A204.1 (cell line): ENCODE measurements at regions not wholly inside any gene's neighbourhood (a gene's known extent, or its start where the extent isn't known, plus 50 kb on each side); places are given as distances from the start of the nearest gene placed in this dataset.
"Not testable (repeated sequence)": the region's sequence is repeated elsewhere in the genome, so short reads cannot be mapped to it uniquely, and the experiment has no call there.

Experiments used
- FAIRE-seq: peaks from 2 replicates; lab custom pipeline; 2012; peaks lifted over from hg19 to GRCh38; lab: Jason Lieb, UNC

DNA sequence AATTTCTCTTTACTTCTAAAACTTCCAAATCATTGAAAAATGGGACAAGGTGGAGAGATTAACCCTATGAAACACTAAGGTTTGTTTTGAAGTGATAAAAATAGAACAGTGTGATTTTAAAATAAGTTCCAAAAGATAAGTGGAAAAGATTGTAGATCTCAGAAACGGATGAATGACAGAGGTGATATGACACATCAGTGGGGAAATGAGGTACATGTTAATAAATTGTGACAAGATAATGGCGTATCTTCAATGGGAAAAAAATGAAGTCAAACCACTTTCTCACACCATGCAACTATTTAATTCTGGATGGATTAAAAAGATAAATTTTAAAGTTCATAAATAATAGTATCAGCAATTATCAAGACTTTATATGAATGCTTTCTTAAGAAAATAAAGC, 159.7 kb upstream of the VWC2 start:
- no peak for FAIRE-seq

DNA sequence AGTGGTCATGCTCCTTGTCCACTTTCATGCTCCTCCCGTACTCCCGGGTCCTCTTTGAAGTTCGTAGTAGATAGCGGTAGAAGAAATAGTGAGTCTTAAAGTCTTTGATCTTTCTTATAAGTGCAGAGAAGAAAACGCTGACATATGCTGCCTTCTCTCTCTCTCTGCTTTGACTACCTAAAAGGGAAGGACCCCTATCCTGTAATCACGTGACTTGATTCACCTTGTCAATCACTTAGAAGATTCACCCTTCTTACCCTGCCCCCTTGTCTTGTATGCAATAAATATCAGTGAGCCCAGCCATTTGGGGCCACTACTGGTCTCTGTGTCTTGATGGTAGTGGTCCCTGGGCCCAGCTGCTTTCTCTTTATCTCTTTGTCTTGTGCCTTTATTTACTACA, 158.5 kb upstream of the VWC2 start:
- FAIRE-seq = not testable (repeated sequence)

DNA sequence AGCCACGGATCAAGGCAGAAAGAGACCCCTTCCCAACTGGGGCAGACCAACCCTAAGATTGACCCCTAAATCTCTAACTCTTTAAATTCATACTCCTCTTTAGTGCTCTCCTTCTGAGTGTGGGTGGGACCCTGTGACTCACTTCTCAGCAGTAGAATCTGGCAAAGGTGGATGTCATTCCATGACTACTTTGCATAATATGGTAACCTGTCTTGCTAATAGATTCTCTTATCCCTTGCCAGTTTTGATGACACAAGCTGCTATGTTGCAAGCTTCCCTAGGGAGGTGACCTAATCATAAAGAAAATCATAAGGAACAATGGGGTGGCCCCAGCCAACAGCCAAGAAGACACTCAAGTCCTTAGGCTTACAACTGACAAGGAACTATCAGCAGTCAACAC, 155.4 kb upstream of the VWC2 start:
- FAIRE-seq = no peak

DNA sequence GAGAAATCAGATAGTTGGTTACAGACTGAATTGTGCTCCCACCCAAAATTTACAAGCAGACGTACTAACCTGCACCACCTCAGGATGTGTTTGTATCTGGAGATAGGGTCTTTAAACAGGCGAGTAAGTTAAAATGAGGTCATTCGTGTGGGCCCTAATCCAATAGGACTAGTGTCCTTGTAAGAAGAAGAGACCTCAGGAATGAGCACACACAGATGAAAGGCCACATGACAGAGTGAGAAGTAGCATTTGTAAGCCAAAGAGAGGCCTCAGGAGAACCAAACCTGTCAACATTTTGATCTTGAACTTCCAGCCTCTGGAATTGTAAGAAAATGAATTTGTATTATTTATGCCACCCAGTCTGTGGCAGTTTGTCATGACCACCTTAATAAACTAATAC, 149.5 kb upstream of the VWC2 start:
- FAIRE-seq = no peak

DNA sequence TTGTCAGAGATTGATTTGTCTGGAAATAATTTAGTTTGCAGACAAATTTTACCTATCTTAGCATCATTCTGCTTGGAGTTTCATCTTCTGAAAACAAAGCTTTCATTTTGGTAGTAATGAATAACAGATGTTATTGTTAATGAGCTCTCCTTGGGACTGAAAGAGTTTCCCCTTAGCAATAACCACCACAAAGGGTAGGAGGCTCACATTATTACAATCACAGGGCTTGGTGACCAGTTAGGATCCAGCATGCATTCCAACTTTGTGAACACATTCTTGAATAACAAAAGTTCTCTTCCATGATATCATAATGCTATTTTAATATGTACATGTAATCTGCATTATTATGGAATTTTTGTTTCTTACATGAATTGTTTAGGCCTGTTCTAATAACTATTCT, 148.8 kb upstream of the VWC2 start:
- FAIRE-seq = no peak

DNA sequence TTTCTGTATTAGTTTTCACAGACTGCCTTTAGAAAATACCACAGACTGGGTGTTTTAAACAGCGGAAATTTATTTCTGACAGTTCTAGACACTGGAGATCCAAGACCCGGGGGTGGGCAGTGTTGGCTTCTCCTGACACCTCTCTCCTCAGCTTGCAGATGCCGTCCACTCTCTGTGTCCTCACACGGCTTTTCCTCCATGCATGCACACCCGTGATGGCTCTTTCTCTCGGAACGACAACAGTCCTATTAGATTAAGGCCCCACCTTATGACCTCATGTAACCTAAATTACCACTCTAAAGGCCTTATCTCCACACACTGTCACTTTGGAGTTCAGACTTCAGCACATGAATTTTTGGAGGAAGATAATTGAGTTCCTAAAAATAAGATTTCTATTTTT, 142.9 kb upstream of the VWC2 start:
- no peak for FAIRE-seq

DNA sequence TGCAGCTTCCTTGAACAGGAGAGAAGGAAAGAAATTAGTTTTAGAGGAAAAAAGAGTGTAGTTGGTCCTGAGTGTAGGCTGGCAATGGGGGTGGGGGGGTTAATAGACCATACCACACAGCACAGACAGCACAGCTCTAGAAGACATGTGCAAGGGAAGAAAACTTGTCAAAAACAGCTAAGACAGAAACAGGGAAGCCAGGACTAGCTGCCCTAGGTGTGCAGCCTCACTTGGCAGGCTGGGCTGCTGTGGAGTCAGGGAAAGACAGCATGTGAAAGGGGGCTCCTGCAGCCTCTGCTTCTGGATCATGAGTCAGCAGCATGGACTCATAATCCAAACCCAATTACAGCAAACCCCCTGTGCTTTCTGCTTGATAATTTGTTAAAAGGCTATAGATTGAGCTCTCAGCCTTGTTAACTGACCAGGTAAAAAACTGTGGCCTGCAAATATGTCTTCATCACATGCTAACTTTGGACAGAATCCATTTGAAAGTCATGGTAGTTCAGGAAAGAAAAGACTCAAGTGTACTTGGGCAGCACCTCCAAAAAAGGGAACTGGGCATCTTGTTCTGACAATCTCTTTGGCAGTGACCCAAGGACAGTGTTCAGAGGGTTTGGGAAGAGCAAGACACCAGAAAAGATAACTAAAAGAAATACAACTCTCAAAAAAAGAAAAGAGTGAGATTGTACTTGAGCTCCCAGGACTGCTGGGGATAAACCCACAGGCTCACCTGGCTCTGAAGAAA, 142.2 kb upstream of the VWC2 start:
- no peak for FAIRE-seq

DNA sequence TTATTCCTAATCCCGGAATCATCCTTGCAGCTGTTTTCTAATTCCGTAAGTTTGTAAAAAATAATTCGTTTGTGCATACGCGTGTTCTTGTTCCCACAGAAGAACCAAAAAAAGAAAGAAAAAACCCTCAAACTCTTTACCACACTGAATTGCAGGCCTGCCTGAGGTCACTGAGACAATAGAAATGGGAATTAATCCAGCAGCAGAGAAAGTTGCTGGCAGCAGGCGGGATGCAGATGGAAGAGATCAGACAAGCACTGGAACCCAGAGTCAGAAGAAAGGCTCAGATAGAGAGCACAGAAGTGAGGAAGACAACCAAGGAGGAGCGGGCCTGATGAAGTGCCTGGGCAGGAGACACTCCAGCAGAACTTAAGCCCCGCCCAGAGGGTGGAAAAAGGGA, 141.5 kb upstream of the VWC2 start:
- FAIRE-seq = no peak

DNA sequence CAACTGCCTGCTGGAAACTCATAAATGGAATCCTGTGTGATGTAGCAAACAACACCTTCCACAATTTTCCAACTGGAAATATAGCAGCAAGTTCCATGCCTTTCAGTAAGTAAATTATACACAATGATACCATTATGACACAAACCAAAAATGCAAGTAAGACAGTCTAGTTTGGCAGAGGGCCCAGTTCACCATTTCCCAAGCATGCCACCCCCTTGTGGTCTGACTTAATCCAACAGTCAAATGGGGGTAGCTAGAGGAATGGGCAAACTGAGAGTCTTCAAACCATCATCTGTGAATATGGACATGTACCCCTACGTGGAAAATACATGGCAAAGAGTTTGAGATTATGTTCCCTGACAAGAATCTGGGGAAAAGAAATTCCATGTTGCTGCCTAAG, 137.6 kb upstream of the VWC2 start:
- FAIRE-seq = no peak

DNA sequence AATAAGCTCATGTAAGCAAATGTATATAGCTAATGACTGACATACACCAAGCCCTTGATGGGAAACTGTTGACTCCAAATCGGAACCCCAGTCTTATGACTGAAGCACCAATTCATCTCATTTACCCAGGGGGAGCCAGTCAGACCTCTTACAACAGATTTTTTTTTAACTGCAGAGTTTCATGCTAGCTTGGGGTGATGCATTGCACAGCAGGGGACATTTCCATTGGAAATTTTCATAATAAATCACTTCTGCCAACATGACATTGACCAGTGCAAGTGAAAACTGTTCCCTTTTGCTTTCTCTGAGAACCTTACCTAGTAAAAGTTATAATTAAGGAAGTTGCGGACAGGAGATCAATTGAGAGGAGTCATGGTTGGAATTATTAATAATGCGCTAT, 137.0 kb upstream of the VWC2 start:
- no peak for FAIRE-seq

DNA sequence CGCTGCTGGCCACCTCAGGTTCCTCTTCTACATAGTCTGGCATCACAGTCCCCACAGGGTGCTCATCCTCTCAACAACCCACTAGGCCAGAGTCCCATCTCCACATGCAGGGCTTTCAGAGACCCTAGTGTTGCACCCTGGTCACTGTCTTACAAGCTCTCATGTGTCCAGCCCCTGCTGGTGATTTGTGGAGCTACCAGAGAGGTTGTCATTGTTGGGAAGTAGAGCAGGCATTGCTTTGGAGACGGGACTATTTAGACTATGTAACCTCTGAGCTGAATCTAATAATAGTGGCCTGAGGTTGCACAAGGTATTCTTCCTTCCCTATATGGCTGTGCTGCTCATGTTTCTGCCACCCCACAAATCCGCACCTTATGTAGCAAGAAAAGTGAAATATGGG, 135.3 kb upstream of the VWC2 start:
- no peak for FAIRE-seq

DNA sequence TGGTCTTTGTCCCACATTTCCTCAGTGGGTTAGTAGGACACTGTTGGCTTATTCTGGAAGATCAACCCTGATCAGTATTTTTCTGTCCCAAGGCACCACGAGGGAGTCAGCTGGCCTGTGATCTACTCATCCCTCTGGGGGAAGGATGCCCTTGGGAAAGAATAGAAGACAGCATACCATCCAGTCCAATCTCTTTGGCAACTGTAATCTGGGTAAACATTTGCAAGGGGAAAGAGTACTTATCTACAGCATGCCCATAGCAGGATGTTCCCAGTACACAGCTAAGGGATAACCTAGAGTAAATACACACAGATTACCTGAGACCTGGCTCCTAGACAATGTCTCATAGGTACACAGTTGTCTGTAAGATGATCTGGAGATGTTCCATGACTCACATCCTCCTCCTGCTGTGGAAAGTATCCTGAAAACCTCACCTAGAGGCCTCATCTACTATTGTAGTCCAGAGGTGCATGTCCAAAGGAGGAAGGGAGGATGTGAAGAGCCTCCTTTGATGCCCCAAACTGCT, 134.3 kb upstream of the VWC2 start:
- FAIRE-seq = no peak

DNA sequence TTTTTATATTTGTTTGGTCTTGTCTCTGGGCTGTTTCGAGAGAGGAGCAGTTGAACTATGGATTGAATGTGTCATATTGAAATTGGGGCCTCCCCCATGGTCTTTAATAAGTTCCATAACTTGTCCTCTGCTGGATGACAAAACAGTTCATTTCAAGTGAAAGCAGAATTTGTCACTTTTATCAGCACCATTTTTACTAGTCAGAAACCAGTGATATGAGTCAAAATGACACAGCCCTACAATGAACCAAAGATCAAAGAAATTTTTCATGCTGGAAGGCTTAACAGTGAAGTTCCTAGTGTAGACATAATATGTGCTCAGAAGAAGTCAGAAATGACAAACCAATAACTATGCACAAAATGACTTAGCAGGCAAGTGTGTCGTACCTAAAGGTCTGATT, 133.6 kb upstream of the VWC2 start:
- no peak for FAIRE-seq

DNA sequence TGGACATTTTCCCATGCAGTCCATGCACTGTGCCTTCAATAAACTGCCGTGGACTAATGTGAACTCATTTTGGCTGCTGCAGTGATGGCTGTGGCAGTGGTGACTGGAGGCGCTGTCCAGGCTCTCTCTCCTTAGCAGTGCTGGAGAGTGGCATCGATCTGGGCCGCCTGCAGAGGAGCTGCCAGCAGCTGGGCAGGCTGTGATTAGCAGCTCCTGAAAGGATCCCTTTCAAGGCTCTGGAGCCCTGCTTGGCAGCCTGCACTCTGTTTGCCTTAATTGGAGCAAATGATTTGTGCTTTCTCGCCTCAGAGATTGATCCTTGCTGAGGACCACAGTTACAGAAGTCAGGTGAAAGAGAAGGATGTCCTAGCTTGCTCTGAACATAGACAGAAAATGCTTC, 130.1 kb upstream of the VWC2 start:
- no peak for FAIRE-seq

DNA sequence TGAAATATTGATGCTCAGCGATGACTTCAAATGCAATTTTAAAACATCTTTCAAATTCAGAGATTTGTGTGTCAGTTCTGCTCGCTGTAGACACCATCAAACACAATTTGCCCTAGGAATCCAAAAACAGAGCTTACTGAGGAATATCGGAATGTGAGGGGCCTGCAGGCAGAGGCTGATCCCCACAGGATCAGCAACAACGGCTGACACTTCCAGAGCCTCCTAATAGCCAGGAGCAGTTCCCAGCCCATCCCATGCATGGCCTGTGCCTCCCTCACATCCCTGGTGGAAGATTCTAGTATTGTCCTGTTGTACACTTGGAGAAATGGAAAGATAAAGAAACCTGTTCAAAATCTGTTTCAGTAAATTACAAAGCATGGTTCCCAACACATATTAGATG, 129.7 kb upstream of the VWC2 start:
- FAIRE-seq = no peak

DNA sequence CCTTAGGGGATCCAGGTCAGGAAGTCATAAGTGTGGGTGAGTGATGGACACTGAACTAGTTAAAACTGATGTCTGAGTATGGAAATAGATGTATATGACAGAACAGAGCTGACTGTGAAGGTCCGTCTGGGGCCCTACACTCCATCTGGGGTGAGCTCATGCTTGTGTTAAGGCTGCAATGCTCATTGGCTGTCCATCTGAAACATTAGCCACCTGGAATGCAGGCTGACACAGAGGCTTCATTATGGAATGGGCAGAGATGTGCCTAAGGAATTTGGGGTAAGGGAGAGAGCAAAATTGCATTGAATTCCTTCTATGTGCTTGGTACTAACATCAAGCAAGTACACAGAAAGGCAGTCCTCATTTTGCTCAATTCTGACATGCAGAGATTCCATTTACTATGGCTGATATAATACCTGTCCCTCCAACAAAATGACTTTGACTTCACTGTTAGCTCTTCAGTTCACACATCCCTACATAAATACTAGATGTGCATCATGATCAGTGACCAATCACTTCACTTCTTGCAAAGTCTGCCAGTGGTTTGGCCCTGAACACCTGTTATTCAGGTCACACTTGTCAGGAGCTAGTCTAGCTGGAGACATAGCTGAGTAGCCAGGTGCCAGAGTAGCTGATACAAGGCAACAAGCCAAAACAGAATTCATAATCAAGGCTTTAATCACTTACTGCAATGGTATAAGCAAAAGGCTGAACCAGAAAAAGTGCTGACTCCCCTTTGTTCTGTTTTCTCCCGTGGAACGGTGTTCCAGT, 128.9 kb upstream of the VWC2 start:
- no peak for FAIRE-seq

DNA sequence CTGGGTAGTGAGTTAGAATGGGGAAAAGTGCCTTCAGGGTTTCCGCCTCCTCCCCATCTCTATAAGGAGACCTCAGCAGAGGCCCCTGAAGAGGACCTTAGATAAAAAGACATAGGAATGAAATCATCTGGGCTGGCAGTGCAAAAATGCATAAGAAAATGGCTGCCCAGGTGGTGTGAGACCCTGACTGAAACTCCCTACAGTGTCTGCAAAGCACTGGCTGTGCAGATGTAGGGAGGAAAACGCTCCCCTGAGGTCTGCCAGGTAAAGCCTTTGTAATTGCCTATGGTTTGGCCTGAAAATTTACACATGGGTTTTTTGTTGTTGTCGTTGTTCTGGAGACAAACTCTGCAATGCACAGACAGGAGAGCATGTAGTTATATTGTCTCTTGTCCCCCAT, 128.1 kb upstream of the VWC2 start:
- FAIRE-seq = no peak

DNA sequence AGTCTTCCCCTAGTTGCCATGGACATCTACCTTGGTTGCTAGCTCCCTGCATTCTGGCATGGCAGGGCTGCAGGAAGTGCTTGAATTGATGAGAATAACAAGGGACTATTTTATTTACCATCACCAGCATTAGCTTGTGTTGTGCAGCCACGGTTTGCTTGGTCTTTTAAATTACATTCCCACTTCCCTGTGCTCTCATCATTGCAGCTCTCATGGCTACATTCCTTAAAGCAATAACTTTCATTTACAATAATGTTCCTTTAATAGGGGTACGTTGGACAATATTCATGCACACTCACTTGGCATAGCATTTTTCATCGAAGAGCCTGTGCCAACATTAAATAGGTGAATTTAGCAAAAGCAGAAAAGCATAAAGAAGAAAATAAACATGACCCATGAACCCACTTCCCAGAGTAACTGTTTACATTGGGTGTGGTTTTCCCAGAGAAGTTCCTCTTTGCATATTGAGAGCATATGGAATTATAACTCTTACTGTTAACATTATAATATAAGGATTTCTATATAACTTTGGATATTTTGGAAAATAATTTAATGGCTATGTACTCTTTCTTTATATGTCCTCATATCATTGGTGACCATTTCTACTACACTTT, 113.2 kb upstream of the VWC2 start:
- no peak for FAIRE-seq

DNA sequence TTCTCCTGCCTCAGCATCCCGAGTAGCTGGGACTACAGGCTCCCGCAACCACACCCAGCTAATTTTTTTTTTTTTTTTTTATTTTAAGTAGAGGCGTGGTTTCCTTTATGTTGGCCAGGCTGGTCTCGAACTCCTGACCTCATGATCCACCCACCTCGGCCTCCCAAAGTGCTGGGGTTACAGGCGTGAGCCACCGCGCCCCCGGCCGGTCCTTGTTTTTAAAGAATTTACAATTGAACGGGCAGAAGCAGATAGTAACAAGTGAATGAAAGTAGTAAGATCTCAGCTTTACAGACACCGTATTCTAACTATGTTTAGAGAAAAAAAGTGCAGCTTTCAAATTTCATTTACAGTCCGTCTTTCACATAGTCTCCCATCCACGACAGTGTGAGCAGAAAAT, 112.5 kb upstream of the VWC2 start:
- no peak for FAIRE-seq

DNA sequence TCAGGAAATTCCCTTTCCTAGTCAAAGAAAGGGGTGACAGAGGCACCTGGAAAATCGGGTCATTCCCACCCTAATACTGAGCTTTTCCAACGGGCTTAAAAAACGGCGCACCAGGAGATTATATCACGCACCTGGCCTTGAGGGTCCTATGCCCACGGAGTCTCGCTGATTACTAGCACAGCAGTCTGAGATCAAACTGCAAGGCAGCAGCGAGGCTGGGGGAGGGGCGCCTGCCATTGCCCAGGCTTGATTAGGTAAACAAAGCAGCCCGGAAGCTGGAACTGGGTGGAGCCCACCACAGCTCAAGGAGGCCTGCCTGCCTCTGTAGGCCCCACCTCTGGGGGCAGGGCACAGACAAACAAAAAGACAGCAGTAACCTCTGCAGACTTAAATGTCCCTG, 107.5 kb upstream of the VWC2 start:
- not testable (repeated sequence) for FAIRE-seq

DNA sequence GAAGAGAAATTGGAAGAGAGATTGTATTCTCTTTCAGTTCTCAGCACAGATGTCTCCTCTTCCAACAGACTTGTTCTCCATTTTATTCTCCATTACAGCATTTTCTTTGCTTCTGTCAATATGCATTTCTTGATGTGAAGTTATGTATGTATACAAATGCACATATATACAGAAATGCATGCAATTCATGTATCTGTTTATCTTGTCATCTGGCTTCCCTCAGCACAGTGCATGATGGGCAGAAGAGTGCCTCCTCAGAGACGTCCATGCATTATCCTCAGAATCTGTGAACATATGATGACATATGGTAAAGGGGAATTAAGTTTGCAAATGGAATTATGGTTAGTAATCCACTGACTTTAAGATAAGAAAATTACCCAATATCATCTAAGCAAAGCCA, 106.7 kb upstream of the VWC2 start:
- FAIRE-seq = no peak

DNA sequence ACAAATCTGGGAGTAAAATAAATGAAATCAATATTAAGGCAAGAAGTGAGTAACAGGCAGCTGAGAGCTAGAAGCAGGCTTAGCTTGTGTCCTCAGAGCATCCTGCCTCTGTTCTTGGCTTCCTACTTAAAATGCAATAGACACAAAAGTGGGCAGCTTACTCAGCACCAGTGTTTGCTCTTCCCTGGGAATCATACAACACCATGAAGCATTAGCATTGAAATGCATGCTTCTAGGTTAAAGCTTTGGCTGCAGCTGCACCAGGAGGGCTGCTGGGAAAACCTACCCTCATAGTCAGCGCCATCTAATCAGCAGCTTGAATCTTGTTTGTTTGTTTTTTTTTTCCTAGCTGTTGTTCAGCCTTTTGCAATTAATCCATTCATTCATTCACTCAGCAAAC, 104.2 kb upstream of the VWC2 start:
- no peak for FAIRE-seq

DNA sequence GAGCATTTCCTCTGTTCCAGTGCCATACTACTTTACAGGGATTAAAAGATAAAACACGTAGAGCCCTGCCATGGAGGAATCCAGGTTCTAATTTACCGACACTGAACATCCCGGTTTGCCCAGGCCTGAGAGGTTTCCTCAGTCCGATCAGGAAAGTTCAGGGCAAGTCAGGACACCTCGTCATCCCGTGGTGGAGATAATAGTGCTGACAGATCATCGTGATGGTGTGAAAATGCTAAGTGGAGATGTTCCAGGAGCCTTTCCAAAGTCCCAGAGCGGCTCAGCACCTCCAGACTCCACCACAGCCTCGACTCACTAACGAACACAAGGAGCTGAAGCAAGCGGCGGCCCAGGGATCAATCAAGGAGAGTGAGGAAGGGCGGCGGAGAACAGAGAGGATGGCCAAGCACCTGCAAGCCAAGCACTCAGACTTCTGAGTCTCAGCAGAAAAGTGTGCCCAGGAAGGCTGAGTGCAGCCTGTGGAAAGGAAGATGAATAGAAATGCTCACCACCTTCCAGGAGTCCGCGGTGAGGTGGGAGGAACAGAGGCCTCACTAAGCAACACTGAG, 103.7 kb upstream of the VWC2 start:
- no peak for FAIRE-seq
